ENCODE measurements at regions not wholly inside any gene's neighbourhood (a gene's known extent, or its start where the extent isn't known, plus 50 kb on each side); places are given as distances from the start of the nearest gene placed in this dataset.
"Not testable (repeated sequence)": the region's sequence is repeated elsewhere in the genome, so short reads cannot be mapped to it uniquely, and the experiment has no call there.

DNA sequence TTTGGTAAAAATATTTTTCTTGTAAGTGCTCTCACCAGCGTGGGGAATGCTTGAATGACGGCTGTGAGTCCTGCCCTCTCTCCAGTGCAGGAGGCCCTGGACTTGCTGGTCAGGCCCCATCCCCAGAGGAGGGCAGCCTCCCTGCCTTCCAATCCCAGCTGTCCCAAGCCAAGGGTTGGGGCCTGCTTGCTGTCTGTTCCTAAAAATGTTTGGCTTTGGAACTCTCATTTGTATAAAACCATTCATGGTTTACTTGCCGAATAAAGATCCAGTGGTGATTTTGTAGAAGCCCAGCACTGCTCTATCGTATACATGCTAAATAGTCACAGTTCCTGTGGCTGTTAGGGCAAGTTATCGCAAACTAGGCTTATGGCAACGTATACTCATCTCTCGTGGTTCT is 121.7 kb downstream of the GLRX3 start:
- intact Hi-C loops (cut with DNase I): no loop called here
- ATAC-seq (no peak), DNase-seq (ENCODE audit: low spot score) (no peak)

DNA sequence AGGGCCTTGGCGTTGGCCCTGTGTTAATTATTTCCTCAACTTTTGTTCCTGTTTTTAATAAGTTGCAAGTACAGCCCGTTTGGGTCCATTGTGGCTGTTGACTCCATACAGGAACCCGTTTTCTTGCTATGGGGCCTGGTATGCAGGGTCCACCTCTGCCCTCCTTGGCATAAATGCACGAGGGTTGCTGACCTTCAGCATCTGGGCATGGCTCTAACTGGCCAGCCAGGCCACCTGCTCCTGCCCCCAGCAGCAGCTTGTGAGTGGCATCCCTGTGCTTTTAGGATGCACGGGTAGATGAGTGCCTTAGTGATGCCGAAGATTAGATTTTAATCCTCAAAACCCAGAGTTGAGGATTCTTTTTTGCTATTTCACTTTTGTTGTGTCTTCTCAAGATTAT is 123.2 kb downstream of the GLRX3 start:
- ATAC-seq (no peak), DNase-seq (ENCODE audit: low spot score) (no peak)
- intact Hi-C loops (cut with DNase I): no loop called here

DNA sequence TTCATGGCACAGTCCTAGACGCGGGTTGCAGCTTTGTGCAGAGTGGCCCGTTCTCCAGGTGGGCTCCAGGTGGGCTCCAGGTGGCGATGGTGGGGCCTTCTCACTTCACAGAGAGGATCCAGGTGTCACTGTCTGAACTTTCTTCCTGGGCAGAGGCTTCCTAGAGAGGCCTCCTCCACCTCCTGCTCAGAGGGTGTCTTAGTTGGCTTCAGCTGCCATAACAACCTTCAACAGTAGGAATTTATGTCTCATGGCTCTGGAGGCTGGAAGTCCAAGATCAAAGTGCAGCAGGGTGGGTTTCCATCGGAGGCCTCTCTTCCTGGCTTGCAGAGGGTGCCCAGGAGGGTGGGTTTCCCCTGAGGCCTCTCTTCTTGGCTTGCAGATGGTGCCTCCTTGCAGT is 125.1 kb downstream of the GLRX3 start:
- intact Hi-C loops (cut with DNase I): no loop called here
- DNase-seq (ENCODE audit: low spot score) (no peak), ATAC-seq (no peak)

DNA sequence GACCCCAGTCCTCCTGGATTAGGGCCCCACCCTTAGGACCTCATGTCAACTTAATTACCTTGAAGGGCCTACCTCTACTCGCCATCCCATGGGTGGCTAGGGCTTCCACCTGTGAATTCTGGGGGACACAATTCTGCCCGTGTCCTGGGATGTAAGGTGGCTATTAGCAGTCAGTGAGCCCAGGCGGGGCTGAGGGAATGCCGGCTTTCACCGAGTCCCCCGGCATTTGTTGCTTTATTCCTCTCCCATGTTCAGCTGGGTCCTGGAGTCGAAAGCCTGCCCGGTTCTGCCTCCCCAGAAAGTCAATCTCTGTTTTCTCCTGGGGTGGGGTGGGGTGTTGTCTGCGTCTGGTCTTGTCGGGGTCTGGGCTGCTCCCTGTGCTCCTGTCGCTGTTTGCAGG is 125.6 kb downstream of the GLRX3 start:
- DNase-seq (ENCODE audit: low spot score) (no peak), ATAC-seq (no peak)
- intact Hi-C loops (cut with DNase I): no loop called here

DNA sequence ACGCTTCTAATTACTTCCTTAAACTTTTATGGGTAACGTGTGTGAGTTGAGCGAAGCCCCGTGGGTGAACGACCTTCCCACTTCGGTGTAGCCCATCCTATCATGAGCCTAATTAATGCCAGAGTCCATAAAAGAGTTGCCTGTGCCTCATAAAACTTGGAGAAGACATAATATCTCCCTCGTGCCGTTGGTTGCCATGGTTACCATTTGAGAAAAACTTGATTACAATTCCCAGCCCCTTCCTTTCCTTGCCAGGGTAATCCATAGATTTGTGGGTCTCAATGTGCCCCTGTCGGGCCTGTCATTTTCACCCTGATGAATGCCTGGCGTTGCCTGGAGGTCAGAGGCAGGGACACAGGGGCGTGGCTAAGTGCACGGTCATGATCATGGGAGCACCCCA is 127.1 kb downstream of the GLRX3 start:
- ATAC-seq: no peak
- intact Hi-C loops (cut with DNase I): no loop called here
- DNase-seq (ENCODE audit: low spot score): no peak

DNA sequence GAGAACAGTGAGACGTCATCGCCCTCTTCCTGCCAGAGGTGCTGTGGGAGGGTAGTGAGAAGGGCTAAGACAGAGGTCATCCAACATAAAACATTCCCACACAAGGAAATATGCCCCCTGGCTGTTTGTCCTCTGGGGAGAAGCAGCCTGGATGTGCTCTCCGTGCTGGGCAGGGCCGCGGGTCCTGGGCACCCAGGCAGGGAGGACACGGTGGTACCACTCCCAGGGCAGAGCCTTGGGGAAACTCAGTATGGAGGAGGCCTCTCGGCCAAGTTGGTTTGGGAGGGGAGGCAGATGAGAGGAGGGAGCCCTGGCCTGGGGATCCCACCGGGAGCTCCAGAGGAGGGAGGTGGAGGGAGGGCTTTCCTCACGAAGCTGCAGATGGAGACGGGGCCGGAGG is 129.4 kb downstream of the GLRX3 start:
- ATAC-seq: no peak
- intact Hi-C loops (cut with DNase I): no loop called here
- no peak for DNase-seq (ENCODE audit: low spot score)

DNA sequence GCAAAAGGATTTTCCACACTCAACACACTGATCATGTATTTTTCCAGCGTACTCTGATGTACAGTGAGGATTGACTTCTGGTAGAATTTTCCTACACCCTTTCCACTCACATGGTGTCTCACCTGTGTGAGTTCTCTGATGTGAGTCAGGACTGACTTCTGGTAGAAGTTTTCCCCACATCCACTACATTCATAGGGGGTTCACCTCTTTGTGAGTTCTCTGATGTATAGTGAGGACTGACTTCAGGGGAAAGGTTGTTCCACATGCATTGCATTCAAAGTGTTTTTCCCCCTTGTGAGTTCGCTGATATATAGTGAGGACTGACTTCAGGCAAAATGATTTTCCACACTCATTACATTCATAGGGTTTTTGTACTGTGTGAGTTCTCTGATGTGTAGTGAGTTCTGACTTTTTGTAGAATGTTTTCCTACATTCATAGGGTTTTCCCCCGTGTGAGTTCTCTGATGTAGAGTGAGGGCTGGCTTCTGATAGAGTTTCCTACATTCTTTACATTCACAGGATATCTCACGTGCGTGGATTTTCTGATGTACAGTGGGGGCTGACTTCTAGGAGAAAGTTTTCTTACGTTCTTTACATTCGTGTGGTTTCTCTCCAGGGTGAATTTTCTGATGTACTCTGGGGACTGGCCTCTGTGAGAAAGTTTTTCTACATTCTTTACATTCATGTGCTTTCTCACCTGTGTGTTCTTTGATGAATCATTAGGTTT is 146.5 kb downstream of the GLRX3 start:
- intact Hi-C loops (cut with DNase I): no loop called here
- ATAC-seq (no peak), DNase-seq (ENCODE audit: low spot score) (no peak)

DNA sequence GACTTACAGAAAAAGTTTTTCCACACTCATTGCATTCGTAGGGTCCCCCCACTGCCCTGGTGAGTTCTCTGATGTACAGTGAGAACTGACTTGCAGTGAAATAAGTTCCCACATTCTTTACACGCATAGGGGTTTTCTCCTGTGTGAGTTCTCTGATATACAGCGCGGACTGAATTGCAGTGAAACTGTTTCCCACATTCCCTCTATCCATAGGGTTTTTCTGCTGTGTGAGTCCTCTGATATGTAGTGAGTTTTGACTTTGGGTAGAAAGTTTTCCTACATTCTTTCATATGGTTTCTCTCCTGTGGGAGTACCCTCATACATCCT is 147.0 kb downstream of the GLRX3 start:
- DNase-seq (ENCODE audit: low spot score): no peak
- intact Hi-C loops (cut with DNase I): no loop called here
- ATAC-seq: no peak

DNA sequence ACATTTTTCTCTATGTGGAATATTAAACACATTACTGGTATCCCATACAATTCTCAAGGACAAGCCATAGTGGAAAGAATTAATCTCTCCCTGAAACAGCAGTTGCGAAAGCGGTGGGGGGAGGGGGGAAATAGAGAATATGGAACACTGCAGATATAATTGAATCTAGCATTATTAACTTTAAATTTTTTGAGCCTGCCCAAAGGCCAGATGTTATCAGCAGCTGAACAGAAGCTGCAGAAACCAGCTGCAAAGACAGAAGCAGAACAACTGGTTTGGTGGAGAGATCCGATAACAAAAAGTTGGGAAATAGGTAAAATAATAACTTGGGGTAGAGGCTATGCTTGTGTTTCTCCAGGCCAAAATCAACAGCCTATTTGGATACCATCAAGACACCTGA is 159.6 kb downstream of the GLRX3 start:
- ATAC-seq; intact Hi-C loops (cut with DNase I); DNase-seq (ENCODE audit: low spot score): not testable (repeated sequence)

DNA sequence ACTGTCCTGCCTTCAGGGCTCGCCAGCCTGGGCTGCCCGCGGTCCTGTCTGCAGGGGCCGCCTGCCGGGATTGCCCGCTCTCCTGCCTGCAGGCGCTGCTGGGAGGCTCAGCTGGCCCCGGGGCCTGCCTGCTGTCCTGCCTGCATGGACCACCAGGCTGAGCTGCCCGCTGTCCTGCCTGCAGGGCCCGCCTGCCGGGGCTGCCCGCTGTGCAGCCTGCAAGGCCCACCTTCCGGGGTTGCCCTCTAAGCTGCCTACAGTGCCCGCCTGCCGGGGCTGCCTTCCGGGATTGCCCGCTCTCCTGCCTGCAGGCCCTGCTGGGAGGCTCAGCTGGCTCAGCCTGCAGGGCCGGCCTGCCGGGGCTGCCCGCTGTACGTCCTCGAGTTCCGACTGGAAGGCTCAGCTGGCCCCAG is 164.4 kb downstream of the GLRX3 start:
- intact Hi-C loops (cut with DNase I): loop anchor here (10.0 kb wide), 1 partner anchor 1214 kb away; no protein-coding TSS in a partner anchor
- peak; percentile 57 for DNase-seq (ENCODE audit: low spot score)
- peak; percentile 67 for ATAC-seq

DNA sequence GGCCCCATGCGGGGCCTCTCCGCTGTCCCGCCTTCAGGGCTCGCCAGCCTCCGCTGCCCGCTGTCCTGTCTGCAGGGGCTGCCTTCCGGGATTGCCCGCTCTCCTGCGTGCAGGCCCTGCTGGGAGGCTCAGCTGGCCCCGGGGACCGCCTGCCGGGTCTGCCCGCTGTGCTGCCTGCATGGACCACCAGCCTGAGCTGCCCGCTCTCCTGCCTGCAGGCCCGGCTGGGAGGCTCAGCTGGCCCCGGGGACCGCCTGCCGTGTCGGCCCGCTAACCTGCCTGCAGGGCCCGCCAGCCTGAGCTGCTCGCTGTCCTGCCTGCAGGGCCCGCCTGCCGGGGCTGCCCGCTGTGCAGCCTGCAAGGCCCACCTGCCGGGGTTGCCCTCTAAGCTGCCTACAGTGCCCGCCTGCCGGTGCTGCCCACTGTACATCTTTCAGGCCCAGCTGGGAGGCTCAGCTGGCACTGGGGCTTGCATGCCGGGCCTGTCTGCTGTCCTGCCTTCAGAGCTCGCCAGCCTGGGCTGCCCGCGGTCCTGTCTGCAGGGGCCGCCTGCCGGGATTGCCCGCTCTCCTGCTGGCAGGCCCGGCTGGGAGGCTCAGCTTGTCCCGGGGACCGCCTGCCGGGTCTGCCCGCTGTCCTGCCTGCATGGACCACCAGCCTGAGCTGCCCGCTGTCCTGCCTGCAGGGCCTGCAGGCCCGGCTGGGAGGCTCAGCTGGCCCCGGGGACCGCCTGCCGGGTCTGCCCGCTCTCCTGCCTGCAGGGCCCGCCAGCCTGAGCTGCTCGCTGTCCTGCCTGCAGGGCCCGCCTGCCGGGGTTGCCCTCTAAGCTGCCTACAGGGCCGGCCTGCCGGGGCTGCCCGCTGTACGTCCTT is 165.1 kb downstream of the GLRX3 start:
- peak; percentile 74 for ATAC-seq
- peak; percentile 58 for DNase-seq (ENCODE audit: low spot score)
- intact Hi-C loops (cut with DNase I): loop anchor here (10.0 kb wide), 1 partner anchor 1214 kb away; no protein-coding TSS in a partner anchor

DNA sequence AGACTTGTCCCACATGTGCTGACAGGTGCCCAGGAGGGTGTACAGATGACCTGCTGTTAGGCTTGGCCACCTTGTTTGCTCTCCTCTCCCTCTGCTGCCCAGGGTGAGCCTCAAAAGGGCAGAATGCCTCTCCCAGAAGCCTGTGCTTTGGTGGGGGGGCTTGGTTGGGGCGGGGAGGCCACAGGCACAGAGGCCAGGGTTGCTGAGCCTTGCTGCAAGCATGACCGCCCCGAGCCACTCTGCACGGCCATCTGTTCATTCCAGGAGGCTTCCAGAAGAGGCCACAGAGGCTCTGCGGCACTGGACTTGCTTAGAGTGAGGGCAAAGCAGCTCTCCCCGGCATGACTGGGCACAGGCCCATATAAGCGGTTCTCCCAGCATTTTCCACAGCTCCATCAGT is 190.8 kb downstream of the GLRX3 start:
- DNase-seq (ENCODE audit: low spot score): no peak
- intact Hi-C loops (cut with DNase I): no loop called here

DNA sequence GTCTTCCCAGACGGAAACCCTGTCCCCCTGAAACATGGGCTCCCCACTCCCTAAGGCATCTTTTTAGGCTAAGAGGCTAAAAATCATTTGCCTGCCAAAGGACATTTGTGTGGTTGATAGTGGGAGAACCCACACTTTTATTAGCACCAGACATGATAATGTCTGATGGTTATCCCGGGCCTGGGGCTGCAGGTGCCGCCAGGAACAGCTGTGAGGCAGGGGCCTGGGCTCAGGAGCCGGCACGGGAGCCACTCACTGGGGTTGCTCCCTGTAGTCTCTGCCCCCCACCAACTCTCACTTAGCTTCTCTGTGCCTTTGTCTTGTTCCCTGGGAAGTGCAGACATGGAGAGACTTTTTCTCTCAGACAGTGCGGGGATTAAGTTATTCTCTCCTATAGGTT is 193.6 kb downstream of the GLRX3 start:
- intact Hi-C loops (cut with DNase I): no loop called here
- DNase-seq (ENCODE audit: low spot score) (no peak), ATAC-seq (no peak)

More for the DNA sequence above, 190.8 kb downstream of the GLRX3 start:
- ATAC-seq: no peak

DNA sequence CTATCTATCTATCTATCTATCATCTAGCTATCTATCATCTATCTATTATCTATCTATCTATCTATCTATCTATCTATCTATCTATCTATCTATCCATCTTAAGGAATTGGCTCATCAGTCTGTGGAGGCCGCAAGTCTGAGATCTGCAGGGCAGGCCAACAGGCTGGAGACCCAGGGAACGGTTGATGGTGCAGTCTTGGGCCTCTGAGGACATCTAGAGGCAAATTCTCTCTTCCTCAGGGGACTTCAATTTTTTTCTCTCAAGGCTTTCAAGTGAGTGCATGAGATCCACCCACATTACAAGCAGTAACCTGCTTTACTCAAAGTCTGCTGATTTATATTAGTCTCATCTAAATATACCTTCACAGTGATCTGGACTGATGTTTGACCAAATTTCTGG is 197.0 kb downstream of the GLRX3 start:
- ATAC-seq (no peak), DNase-seq (ENCODE audit: low spot score) (no peak)
- intact Hi-C loops (cut with DNase I): no loop called here

DNA sequence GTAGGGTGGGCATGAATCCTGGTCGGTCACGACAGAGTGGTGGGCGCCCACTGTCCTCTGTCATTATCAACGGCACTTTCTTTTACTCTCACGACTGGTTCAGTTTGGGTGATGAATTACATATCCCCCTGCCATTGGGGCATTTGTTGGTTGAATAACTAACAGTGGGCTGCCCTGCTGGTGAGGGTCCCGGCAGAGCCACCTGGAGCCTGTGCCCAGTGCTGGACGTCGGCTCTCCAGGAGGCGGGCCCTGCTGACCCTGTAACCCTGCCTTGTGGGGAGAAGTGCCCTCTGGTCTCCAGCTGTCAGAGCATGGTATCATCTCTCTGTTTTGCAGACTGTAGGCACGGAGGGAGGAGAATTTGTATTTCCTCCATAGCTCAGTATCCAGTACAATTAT is 199.1 kb downstream of the GLRX3 start:
- no peak for ATAC-seq

DNA sequence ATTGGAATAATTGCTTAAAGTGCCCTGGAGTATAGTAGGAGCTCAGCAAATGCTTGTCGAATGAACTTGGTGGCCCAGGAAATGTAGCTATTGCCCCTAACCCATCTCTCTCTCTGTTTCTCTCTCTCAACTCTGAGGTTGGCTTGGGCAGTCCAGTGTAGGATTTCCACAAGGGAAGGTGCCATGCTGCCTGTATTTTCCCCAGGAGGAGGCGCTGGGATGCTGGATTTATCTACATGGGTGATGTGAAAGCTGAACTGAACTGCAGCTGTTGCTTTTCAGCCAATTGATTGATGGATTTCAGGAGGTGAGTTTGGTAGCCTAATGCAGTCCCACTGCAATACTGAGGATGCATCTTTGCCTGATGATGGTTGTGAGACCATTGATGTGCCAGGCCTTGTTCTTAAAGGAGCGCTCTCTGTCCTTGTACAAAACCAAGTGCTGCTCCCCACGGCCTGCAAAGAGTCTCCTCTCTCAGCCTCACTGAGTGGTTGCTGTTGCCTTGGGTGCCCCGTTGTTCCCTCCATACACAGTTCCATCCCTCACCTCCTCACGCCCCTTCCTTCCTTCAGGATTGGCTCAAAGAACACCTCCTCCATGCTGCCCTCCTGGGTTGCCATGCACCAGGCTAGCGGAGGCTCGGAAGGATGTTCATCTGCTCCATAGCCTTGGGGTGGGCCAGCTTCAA is 200.6 kb downstream of the GLRX3 start:
- intact Hi-C loops (cut with DNase I): no loop called here
- ATAC-seq: no peak
- no peak for DNase-seq (ENCODE audit: low spot score)

More for the DNA sequence above, 199.1 kb downstream of the GLRX3 start:
- DNase-seq (ENCODE audit: low spot score): no peak
- intact Hi-C loops (cut with DNase I): no loop called here

DNA sequence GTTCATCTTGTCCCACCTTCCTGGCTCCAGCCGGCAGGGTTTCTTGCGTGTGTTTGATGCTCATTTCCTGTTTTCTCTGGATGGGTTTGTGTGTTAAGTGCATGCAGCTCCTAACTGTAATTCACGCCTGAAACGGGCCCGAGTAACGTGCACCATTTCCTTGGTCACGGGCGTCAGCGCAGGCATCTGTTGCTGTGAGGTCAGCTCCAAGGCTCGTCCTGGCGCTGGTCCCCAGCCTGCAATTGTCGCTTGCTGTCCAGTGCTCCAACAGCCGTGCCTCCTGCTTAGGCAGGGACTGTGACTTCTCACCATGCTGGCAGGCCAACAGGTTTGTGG is 201.1 kb downstream of the GLRX3 start:
- no peak for ATAC-seq
- intact Hi-C loops (cut with DNase I): no loop called here

DNA sequence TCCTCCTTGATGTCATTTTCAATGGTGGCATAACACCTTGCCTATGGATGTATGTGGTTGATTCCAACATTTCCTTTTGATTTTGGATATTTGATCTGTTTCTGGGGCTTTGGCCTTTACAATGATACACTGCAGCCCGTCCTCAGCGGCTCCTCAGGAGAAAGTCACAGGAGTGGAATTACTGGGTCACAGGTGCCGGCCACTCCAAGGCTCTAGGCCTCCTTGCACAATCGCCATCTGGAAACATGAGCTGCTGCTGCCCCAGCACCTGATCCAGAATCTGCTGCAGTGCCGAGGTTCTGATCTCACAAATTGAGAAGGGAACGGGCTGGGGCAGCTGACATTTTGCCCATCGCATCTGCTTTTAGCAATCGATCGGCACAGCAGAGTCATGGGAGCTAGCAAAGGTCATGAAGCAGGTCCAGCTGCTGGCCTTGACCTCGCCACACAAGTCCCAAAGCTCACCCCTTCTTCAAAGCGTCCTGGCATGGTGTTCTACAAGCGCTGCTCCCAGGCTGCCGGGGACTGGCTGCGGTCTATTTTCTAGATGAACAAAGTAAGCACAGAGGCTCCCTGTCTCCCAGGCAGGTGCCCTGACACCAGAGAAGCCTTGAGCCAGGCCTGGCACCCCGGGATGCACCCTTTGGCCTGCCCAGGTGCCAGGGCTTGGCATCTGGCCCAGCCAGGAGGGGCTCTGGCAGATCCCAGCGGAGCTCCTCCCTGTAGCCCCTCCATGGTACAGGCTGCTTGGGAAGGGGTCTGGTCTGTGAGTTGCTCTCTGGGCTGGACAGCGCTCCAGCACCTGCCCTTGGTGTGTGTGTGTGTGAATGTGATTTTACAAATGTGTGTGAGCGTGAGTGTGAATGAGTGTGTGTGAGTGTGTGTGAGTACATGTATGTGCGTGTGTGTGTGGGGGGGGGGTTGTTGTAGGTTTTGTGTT is 201.8 kb downstream of the GLRX3 start:
- ATAC-seq (no peak), DNase-seq (ENCODE audit: low spot score) (no peak)
- intact Hi-C loops (cut with DNase I): no loop called here

More for the DNA sequence above, 201.1 kb downstream of the GLRX3 start:
- DNase-seq (ENCODE audit: low spot score): no peak

DNA sequence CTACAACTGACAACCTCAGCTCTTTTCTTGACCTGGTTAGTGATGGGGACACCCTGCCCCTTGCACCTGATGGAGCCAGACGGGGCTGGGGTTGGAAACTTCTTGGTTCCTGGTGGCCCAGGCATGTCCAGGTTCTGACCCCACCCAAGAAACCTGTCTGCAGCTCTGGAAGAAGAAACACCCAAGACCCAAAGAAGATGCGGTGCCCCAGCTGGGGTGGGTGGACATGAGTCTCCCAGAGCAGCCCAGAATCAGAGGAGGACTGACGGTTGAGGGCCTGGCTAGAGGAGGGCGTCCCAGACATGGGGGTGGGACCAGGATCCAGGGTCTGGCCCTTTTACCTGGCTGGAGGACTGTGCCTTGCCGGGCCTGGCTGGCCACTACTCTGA is 202.4 kb downstream of the GLRX3 start:
- intact Hi-C loops (cut with DNase I): no loop called here
- DNase-seq (ENCODE audit: low spot score): no peak
- no peak for ATAC-seq
